ENCODE measurements at regions not wholly inside any gene's neighbourhood (a gene's known extent, or its start where the extent isn't known, plus 50 kb on each side); places are given as distances from the start of the nearest gene placed in this dataset.
A peak's percentile ranks its signal among the peaks of the same experiment; 100 is the strongest.

GRCh38 chr11:121887569-121887968, 228.4 kb downstream of the BLID start:
- no peak overlapping the region for H3K9ac ChIP-seq (ENCODE audit: insufficient read depth in 1 of 2, low read length in 2 of 2)

GRCh38 chr11:121886996-121887395, 229.0 kb downstream of the BLID start:
- Histone ChIP-seq H3K9ac (ENCODE audit: insufficient read depth in 1 of 2, low read length in 2 of 2) (no peak overlapping the region), H3K27me3 (ENCODE audit: control insufficient read depth in 3 of 3, insufficient read depth in 3 of 3, low read length in 2 of 3) (no peaks in the 10 kb centered on the region), H3K36me3 (ENCODE audit: control insufficient read depth in 4 of 4, insufficient read depth in 4 of 4, low read length in 4 of 4) (no peaks in the 10 kb centered on the region), H3K4me3 (no peak overlapping the region), H3K27ac (ENCODE audit: low read depth in 1 of 2, low read length in 1 of 2) (no peak overlapping the region), H3K4me1 (ENCODE audit: control insufficient read depth in 5 of 5, insufficient read depth in 5 of 5, low read length in 5 of 5) (peaks cover 0 to 12% (median 2%) of the 10 kb centered on the region in 5 donors), H3K9me3 (ENCODE audit: control insufficient read depth in 4 of 4, insufficient read depth in 3 of 4, low read length in 3 of 4) (peaks cover 0 to 4% (median 0%) of the 10 kb centered on the region in 4 donors)
- WGBS, 2 donors = 94 to 98% methylated on average over 2 of the region's 2 CpGs
- DNase-seq (no peak), ATAC-seq (ENCODE audit: insufficient read depth, low FRiP score) (no peak)
- no peak for TF ChIP-seq CTCF (IDR thresholded peaks at IDR 0.05; ENCODE audit: control extremely low read depth, extremely low read depth)

More at GRCh38 chr11:121887569-121887968, 228.4 kb downstream of the BLID start:
- TF ChIP-seq CTCF (IDR thresholded peaks at IDR 0.05; ENCODE audit: control extremely low read depth, extremely low read depth) = no peak
- Histone ChIP-seq H3K27me3 (ENCODE audit: control insufficient read depth in 3 of 3, insufficient read depth in 3 of 3, low read length in 2 of 3) (no peaks in the 10 kb centered on the region), H3K27ac (ENCODE audit: low read depth in 1 of 2, low read length in 1 of 2) (no peak overlapping the region), H3K9me3 (ENCODE audit: control insufficient read depth in 4 of 4, insufficient read depth in 3 of 4, low read length in 3 of 4) (peaks cover 0 to 4% (median 0%) of the 10 kb centered on the region in 4 donors), H3K4me1 (ENCODE audit: control insufficient read depth in 5 of 5, insufficient read depth in 5 of 5, low read length in 5 of 5) (peaks cover 0 to 12% (median 2%) of the 10 kb centered on the region in 5 donors), H3K36me3 (ENCODE audit: control insufficient read depth in 4 of 4, insufficient read depth in 4 of 4, low read length in 4 of 4) (no peaks in the 10 kb centered on the region), H3K4me3 (no peak overlapping the region)
- ATAC-seq (ENCODE audit: insufficient read depth, low FRiP score) = no peak
- peak in 1 of 3 donors; percentile 13 for DNase-seq
- WGBS, 2 donors = 65 to 74% methylated on average over 3 of the region's 3 CpGs

GRCh38 chr11:121886005-121886734, 229.8 kb downstream of the BLID start:
- peaks cover 0 to 4% (median 0%) of the 10 kb centered on the region in 4 donors for H3K9me3 ChIP-seq (ENCODE audit: control insufficient read depth in 4 of 4, insufficient read depth in 3 of 4, low read length in 3 of 4)
- H3K27ac ChIP-seq (ENCODE audit: low read depth in 1 of 2, low read length in 1 of 2) = no peak overlapping the region
- ATAC-seq (ENCODE audit: insufficient read depth, low FRiP score) = no peak
- no peaks in the 10 kb centered on the region for H3K27me3 ChIP-seq (ENCODE audit: control insufficient read depth in 3 of 3, insufficient read depth in 3 of 3, low read length in 2 of 3)
- H3K36me3 ChIP-seq (ENCODE audit: control insufficient read depth in 4 of 4, insufficient read depth in 4 of 4, low read length in 4 of 4) = no peaks in the 10 kb centered on the region
- peaks cover 0 to 12% (median 0%) of the 10 kb centered on the region in 5 donors for H3K4me1 ChIP-seq (ENCODE audit: control insufficient read depth in 5 of 5, insufficient read depth in 5 of 5, low read length in 5 of 5)
- no peak overlapping the region for H3K4me3 ChIP-seq
- DNase-seq = peak in 2 of 3 donors; percentile 10 to 20
- no peak overlapping the region for H3K9ac ChIP-seq (ENCODE audit: insufficient read depth in 1 of 2, low read length in 2 of 2)
- no peak for TF ChIP-seq CTCF (IDR thresholded peaks at IDR 0.05; ENCODE audit: control extremely low read depth, extremely low read depth)
- WGBS, 2 donors = 50 to 68% methylated on average over 8 of the region's 8 CpGs
